Endothelial cell of umbilical vein (primary cell): ENCODE measurements at regions not wholly inside any gene's neighbourhood (a gene's known extent, or its start where the extent isn't known, plus 50 kb on each side); places are given as distances from the start of the nearest gene placed in this dataset.

Experiments used
- BruUV-seq: library from RNA; stranded (reverse); fragments of 400-500 nt; replicated peaks from 2 replicates; lab custom pipeline; 2021; lab: Mats Ljungman, UMichigan
- CTCF ChIA-PET: fragments of 300-600, 350-600 bp; sonication (Branson Sonifier 250); formaldehyde crosslinking; loops from one replicate; lab custom pipeline; 2021; ENCODE audit warnings: antibody characterized with exemption, inconsistent platforms; lab: Charles Lee
- POLR2A ChIA-PET: fragments of 300-600, 350-600 bp; sonication (Branson Sonifier 250); formaldehyde crosslinking; loops from one replicate; lab custom pipeline; 2021; ENCODE audit warnings: antibody characterized with exemption, inconsistent platforms; lab: Charles Lee
- DNase-seq: peaks from one replicate; pipeline ENCODE4 v3.0.0-alpha.2; 2011; ENCODE audit warnings: low read depth, low spot score
- FAIRE-seq: peaks from 2 replicates; lab custom pipeline; 2011; peaks lifted over from hg19 to GRCh38; lab: Jason Lieb, UNC
- H2AFZ ChIP-seq: 2 replicates; pipeline ENCODE4 v1.6.0; 2012; ENCODE audit warnings: low read depth, low read length, control low read depth, inconsistent platforms
- H3K27ac ChIP-seq: 2 replicates; pipeline ENCODE4 v1.5.1; 2011; ENCODE audit warnings: low read depth, mild to moderate bottlenecking, control low read depth, low read length, moderate library complexity; ENCODE audit not compliant: insufficient read depth
- H3K27me3 ChIP-seq, 2 experiments: 2 replicates each; pipeline versions ENCODE4 v1.6.0 to v1.6.1; 2011; ENCODE audit warnings: low read length in 2 of 2, mixed read lengths in 1 of 2; ENCODE audit not compliant: control insufficient read depth in 2 of 2, insufficient read depth in 2 of 2
- H3K36me3 ChIP-seq, 2 experiments: 2 replicates in 1 of 2; 3 replicates in 1 of 2; pipeline ENCODE4 v1.5.1; 2011; ENCODE audit warnings: low read length in 2 of 2, mild to moderate bottlenecking in 1 of 2, moderate library complexity in 1 of 2; ENCODE audit not compliant: control insufficient read depth in 2 of 2, insufficient read depth in 2 of 2; ENCODE audit errors: extremely low read depth in 1 of 2
- H3K4me1 ChIP-seq: 3 replicates; pipeline ENCODE4 v1.5.1; 2011; ENCODE audit warnings: mild to moderate bottlenecking, low read length; ENCODE audit not compliant: control insufficient read depth, insufficient read depth; ENCODE audit errors: extremely low read depth
- H3K4me2 ChIP-seq: 2 replicates; pipeline ENCODE4 v1.6.1; 2011; ENCODE audit warnings: low read length, control low read depth, mixed read lengths; ENCODE audit not compliant: insufficient read depth
- H3K4me3 ChIP-seq, 3 experiments: fragments of 200-600 bp in 1 of 3; sonication (generic), shearing (Covaris generic) in 1 of 3; replicated peaks in 1 of 3; 2 replicates each; pipeline ENCODE4 v1.5.1; 2011 to 2016; ENCODE audit warnings: control low read depth in 3 of 3, low read length in 3 of 3, mild to moderate bottlenecking in 2 of 3, inconsistent platforms in 1 of 3, low read depth in 1 of 3, moderate library complexity in 1 of 3; ENCODE audit not compliant: insufficient read depth in 1 of 3
- H3K79me2 ChIP-seq: 2 replicates; pipeline ENCODE4 v1.6.0; 2012; ENCODE audit warnings: low read length, inconsistent platforms; ENCODE audit not compliant: control insufficient read depth, insufficient read depth
- H3K9ac ChIP-seq: replicated peaks from 2 replicates; pipeline ENCODE3; 2011; ENCODE audit warnings: low read length, control low read depth; ENCODE audit not compliant: insufficient read depth; ENCODE audit errors: extremely low read depth
- H3K9me1 ChIP-seq: replicated peaks from 3 replicates; pipeline ENCODE4 v1.6.0; 2011; ENCODE audit warnings: mild to moderate bottlenecking, low read length; ENCODE audit not compliant: control insufficient read depth, insufficient read depth; ENCODE audit errors: extremely low read depth
- H3K9me3 ChIP-seq: replicated peaks from 2 replicates; pipeline ENCODE4 v1.5.1; 2012; ENCODE audit warnings: low read length, inconsistent platforms; ENCODE audit not compliant: control insufficient read depth, insufficient read depth
- H4K20me1 ChIP-seq: replicated peaks from 2 replicates; pipeline ENCODE3; 2011; ENCODE audit warnings: mild to moderate bottlenecking, low read length; ENCODE audit not compliant: control insufficient read depth, insufficient read depth; ENCODE audit errors: extremely low read depth
- EZH2 ChIP-seq: IDR thresholded peaks from 2 replicates; pipeline ENCODE4 v1.6.1; 2012; ENCODE audit warnings: borderline replicate concordance, low read depth, mild to moderate bottlenecking, moderate library complexity, low read length, inconsistent platforms; ENCODE audit not compliant: severe bottlenecking
- FOS ChIP-seq: IDR thresholded peaks from 2 replicates; pipeline ENCODE4 v1.6.1; 2011; ENCODE audit warnings: mild to moderate bottlenecking, low read length, moderate library complexity, borderline replicate concordance; ENCODE audit not compliant: insufficient read depth
- GATA2 ChIP-seq: IDR thresholded peaks from 2 replicates; pipeline ENCODE4 v1.7.0; 2011; ENCODE audit warnings: low read depth, mild to moderate bottlenecking, moderate library complexity, mixed read lengths, low read length; ENCODE audit not compliant: insufficient read length, insufficient read depth
- JUN ChIP-seq: IDR thresholded peaks from 2 replicates; pipeline ENCODE4 v1.6.1; 2011; ENCODE audit warnings: borderline replicate concordance, low read depth; ENCODE audit not compliant: insufficient read length, insufficient read depth
- MYC ChIP-seq: IDR thresholded peaks from one replicate; pipeline ENCODE4 v1.6.1; 2011; ENCODE audit warnings: mild to moderate bottlenecking, low read depth, low read length
- POLR2A ChIP-seq: IDR thresholded peaks from 2 replicates; pipeline ENCODE4 v1.6.1; 2012; ENCODE audit warnings: low read depth, mild to moderate bottlenecking, control low read depth, low read length
- POLR2AphosphoS5 ChIP-seq: IDR thresholded peaks from 2 replicates; pipeline ENCODE4 v1.6.1; 2012; ENCODE audit warnings: low read depth, mild to moderate bottlenecking, control low read depth, low read length, moderate library complexity; ENCODE audit not compliant: insufficient read depth
- dilution Hi-C: fragments of 300-500 bp; cut with MboI; formaldehyde crosslinking; loops from one replicate; pipeline ENCODE4 v1.15.0; 2019; ENCODE audit warnings: low sequenced_read_pairs; ENCODE audit not compliant: extremely low pct_ligation_motif_present
- intact Hi-C: fragments of 100-400 bp; cut with micrococcal nuclease; formaldehyde crosslinking; loops from one replicate; pipeline ENCODE4 v1.10.0; 2022
- TF ChIP-seq, protein P1 (sequence below), 2 donors: IDR thresholded peaks; 1 replicate in 1 of 2; 2 replicates in 1 of 2; pipeline ENCODE4 v1.5.1; 2011; ENCODE audit warnings: low read length in 2 of 2, mild to moderate bottlenecking in 2 of 2, moderate library complexity in 2 of 2, control low read depth in 1 of 2, inconsistent platforms in 1 of 2, low read depth in 1 of 2; ENCODE audit not compliant: insufficient read depth in 1 of 2; ENCODE audit errors: extremely low read depth in 1 of 2
- TF ChIP-seq, protein P2 (sequence below): IDR thresholded peaks from 2 replicates; pipeline ENCODE4 v1.6.1; 2011; ENCODE audit not compliant: insufficient read depth, insufficient read length

DNA sequence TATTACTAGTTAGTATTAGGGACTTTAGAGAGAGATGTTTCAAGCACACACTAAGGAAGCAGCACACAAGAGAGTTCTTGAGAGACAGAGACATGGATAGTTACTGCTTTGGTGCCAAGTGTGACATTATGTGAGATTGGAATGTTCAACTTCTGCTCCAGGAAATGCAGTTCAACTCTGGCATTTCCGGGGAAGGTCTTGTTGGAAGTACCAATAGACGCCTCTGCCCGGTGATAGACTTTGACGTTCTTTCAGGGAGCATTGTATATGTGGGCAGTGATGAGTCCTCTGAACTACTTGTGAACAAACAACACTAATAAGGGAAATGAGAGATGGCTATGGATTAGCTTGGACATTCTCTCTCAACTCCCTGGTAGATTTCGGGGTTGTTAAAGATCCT is 638.1 kb upstream of the BOD1L1 start:
- intact Hi-C loops = no loop called here
- no peak for FAIRE-seq
- POLR2A ChIA-PET = no interaction called here

More for the DNA sequence above, 638.1 kb upstream of the BOD1L1 start:
- dilution Hi-C loops = no loop called here
- Histone ChIP-seq H3K9ac (no peak overlapping the region), H3K36me3 (no peaks in the 10 kb centered on the region), H3K9me1 (no peaks in the 10 kb centered on the region), H3K4me2 (no peak overlapping the region), H3K9me3 (no peaks in the 10 kb centered on the region), H3K79me2 (no peaks in the 10 kb centered on the region), H3K4me1 (no peaks in the 10 kb centered on the region), H3K27ac (no peak overlapping the region), H3K4me3 (no peak overlapping the region), H2AFZ (no peak overlapping the region), H3K27me3 (no peaks in the 10 kb centered on the region), H4K20me1 (no peaks in the 10 kb centered on the region)
- CTCF ChIA-PET = interaction anchor here (1.2 kb wide), 1 partner anchor 611 kb away, joined by 3 read pairs; no protein-coding TSS in a partner anchor
- TF ChIP-seq, protein P1, sequence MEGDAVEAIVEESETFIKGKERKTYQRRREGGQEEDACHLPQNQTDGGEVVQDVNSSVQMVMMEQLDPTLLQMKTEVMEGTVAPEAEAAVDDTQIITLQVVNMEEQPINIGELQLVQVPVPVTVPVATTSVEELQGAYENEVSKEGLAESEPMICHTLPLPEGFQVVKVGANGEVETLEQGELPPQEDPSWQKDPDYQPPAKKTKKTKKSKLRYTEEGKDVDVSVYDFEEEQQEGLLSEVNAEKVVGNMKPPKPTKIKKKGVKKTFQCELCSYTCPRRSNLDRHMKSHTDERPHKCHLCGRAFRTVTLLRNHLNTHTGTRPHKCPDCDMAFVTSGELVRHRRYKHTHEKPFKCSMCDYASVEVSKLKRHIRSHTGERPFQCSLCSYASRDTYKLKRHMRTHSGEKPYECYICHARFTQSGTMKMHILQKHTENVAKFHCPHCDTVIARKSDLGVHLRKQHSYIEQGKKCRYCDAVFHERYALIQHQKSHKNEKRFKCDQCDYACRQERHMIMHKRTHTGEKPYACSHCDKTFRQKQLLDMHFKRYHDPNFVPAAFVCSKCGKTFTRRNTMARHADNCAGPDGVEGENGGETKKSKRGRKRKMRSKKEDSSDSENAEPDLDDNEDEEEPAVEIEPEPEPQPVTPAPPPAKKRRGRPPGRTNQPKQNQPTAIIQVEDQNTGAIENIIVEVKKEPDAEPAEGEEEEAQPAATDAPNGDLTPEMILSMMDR (IDR thresholded peaks at IDR 0.05; ENCODE audit: extremely low read depth in 1 of 2, insufficient read depth in 1 of 2, low read depth in 1 of 2, low read length in 2 of 2) = no peak
- TF ChIP-seq FOS (no peak), POLR2AphosphoS5 (no peak), JUN (no peak), POLR2A (no peak), MYC (no peak), GATA2 (no peak), EZH2 (no peak)
- TF ChIP-seq, protein P2, sequence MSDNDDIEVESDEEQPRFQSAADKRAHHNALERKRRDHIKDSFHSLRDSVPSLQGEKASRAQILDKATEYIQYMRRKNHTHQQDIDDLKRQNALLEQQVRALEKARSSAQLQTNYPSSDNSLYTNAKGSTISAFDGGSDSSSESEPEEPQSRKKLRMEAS = no peak
- peak; percentile 1 for DNase-seq
- BruUV-seq = no TSS peak
